RWPE1 (cell line): ENCODE measurements at regions not wholly inside any gene's neighbourhood (a gene's known extent, or its start where the extent isn't known, plus 50 kb on each side); places are given as distances from the start of the nearest gene placed in this dataset.

Experiments
- CTCF ChIA-PET: fragments of 350-600 bp; sonication (Branson Sonifier 250); formaldehyde crosslinking; extraction: SDS; loops from one replicate; lab custom pipeline; 2021; lab: Yijun Ruan, JAX
- POLR2A ChIA-PET: fragments of 400-600 bp; formaldehyde crosslinking; extraction: SDS; loops from one replicate; lab custom pipeline; 2020; ENCODE audit warnings: antibody characterized with exemption; ENCODE audit not compliant: low non-redundant PET; lab: Yijun Ruan, JAX
- DNase-seq: peaks from one replicate; pipeline ENCODE4 v3.0.0; 2012; ENCODE audit warnings: low spot score
- H3K27ac ChIP-seq: fragments of 450-650 bp; 2 replicates; pipeline ENCODE4 v1.5.1; 2017
- TF ChIP-seq, protein P1 (sequence below): fragments of 450-650 bp; conservative IDR thresholded peaks from 2 replicates; pipeline ENCODE4 v1.5.1; 2017; ENCODE audit warnings: low read depth, mild to moderate bottlenecking

DNA sequence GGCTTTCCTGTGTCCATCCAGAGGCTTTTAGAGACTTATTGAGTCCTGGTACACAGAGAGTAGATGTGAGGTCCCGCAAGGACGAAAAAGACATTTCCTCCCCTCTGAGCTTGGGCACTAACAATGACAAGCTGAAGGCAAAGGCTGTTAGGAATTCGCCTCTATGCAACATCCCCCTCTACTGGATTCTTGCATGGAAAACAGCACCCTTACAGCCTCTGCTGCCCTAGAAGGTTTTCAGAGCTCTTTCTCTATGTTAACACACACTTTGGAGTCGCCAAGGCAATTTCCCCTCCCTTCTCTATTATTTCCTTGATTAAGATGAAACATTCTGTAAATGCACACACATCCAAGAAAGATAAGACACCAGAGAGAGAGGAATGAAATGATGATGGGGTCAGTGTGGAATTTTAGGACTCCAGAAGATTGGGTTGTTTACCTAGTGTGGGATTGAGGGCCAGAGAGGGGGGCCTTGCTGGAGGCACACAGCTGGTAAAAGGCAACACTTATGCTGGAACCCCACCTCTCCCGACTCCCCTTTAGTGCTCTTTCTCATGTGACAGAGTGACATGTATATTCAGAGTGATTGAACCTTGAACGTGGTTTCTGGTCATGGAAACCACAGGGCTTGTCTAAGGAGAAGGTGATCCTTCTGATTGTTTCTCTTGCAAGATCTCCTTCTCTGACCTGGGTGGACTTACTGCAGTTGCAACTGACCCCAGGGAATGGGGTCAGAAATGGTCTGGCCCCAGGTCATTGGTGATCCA lies 300.7 kb downstream of the CLIC5 start:
- DNase-seq, result peak; percentile 78
- TF ChIP-seq, protein P1, sequence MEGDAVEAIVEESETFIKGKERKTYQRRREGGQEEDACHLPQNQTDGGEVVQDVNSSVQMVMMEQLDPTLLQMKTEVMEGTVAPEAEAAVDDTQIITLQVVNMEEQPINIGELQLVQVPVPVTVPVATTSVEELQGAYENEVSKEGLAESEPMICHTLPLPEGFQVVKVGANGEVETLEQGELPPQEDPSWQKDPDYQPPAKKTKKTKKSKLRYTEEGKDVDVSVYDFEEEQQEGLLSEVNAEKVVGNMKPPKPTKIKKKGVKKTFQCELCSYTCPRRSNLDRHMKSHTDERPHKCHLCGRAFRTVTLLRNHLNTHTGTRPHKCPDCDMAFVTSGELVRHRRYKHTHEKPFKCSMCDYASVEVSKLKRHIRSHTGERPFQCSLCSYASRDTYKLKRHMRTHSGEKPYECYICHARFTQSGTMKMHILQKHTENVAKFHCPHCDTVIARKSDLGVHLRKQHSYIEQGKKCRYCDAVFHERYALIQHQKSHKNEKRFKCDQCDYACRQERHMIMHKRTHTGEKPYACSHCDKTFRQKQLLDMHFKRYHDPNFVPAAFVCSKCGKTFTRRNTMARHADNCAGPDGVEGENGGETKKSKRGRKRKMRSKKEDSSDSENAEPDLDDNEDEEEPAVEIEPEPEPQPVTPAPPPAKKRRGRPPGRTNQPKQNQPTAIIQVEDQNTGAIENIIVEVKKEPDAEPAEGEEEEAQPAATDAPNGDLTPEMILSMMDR, result peak; percentile 89
- H3K27ac ChIP-seq, result no peak overlapping the region
- ChIA-PET POLR2A (no interaction called here), CTCF (interaction anchor here (0.5 to 1.3 kb wide), 42 partner anchors 8 to 1239 kb away, joined by 3 to 28 read pairs (median 3); partner anchors contain the start of gene SUPT3H)

DNA sequence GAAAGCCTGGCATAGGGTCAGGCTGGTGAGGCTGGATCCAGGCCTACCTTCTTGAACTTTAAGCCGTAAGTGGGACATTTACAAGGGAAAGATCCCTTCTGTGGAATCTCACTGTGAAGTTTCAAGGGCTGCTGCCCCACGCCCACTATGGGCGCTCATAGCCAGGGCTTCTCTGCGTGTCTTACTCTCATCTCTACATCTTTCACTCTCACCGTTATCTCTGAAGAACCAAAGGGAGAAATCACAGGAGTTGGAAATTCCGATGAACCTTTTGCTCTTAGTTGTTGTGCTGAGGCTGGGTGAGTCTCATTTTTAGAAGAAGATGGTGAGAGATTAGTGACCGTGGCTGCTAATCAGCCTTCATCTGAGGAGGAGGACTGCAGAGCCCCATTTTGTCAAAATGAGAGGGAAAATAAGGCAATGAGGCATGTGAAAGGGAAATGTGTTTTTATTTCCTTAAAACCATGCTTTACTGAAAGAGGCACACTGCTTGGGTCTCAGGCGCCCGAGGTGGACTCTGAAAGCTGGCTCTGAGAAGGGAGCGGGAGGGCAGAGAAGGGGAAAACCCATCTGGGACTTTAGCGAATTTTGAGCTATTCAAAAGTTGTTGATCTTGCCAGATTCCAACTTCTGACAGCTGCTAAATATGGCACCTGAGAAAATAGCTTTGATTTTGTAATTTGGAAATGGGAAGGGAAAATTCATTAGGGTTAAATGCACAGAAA lies 301.5 kb downstream of the CLIC5 start:
- TF ChIP-seq, protein P1, result no peak
- DNase-seq, result no peak
- no peak overlapping the region for H3K27ac ChIP-seq
- POLR2A ChIA-PET, result no interaction called here
- CTCF ChIA-PET, result interaction anchor here (0.5 to 1.3 kb wide), 39 partner anchors 9 to 1239 kb away, joined by 3 to 28 read pairs (median 4); partner anchors contain the start of gene SUPT3H
